Cardiac muscle cell (in vitro differentiated cells and primary cell): ENCODE measurements at regions not wholly inside any gene's neighbourhood (a gene's known extent, or its start where the extent isn't known, plus 50 kb on each side); places are given as distances from the start of the nearest gene placed in this dataset.

ENCODE experiments used
- DNase-seq, 2 donors: peaks; one replicate each; pipeline versions ENCODE4 v3.0.0 to v3.0.0-alpha.2; 2010 to 2017; ENCODE audit warnings: low read depth in 1 of 2, low spot score in 1 of 2
- H3K27ac ChIP-seq: fragments of 200-600 bp; sonication (generic); 2 replicates; pipeline ENCODE4 v1.5.1; 2016
- H3K27me3 ChIP-seq: fragments of 200-600 bp; sonication (generic); 2 replicates; pipeline ENCODE4 v1.6.0; 2016; ENCODE audit warnings: control low read depth
- H3K36me3 ChIP-seq: fragments of 200-600 bp; sonication (generic); 2 replicates; pipeline ENCODE4 v1.5.1; 2016; ENCODE audit warnings: control low read depth
- H3K4me1 ChIP-seq: fragments of 200-600 bp; sonication (generic); 2 replicates; pipeline ENCODE4 v1.8.1; 2017; ENCODE audit warnings: low read depth, mild to moderate bottlenecking, mixed run types
- H3K4me3 ChIP-seq: fragments of 200-600 bp; sonication (generic); 2 replicates; pipeline ENCODE4 v1.5.1; 2016; ENCODE audit warnings: mild to moderate bottlenecking
- H3K9me3 ChIP-seq: fragments of 200-600 bp; sonication (generic); 2 replicates; pipeline ENCODE4 v1.5.1; 2017; ENCODE audit warnings: low read depth, mild to moderate bottlenecking, control low read depth
- TF ChIP-seq, protein P1 (sequence below): IDR thresholded peaks from 2 replicates; pipeline ENCODE4 v1.5.1; 2012; ENCODE audit warnings: low read depth, mild to moderate bottlenecking, low read length

GRCh38 chr2:21486445-21486844 lies 362.7 kb downstream of the TDRD15 start:
- H3K36me3 ChIP-seq, result no peaks in the 10 kb centered on the region
- peaks cover 9% of the 10 kb centered on the region for H3K4me1 ChIP-seq
- TF ChIP-seq, protein P1, sequence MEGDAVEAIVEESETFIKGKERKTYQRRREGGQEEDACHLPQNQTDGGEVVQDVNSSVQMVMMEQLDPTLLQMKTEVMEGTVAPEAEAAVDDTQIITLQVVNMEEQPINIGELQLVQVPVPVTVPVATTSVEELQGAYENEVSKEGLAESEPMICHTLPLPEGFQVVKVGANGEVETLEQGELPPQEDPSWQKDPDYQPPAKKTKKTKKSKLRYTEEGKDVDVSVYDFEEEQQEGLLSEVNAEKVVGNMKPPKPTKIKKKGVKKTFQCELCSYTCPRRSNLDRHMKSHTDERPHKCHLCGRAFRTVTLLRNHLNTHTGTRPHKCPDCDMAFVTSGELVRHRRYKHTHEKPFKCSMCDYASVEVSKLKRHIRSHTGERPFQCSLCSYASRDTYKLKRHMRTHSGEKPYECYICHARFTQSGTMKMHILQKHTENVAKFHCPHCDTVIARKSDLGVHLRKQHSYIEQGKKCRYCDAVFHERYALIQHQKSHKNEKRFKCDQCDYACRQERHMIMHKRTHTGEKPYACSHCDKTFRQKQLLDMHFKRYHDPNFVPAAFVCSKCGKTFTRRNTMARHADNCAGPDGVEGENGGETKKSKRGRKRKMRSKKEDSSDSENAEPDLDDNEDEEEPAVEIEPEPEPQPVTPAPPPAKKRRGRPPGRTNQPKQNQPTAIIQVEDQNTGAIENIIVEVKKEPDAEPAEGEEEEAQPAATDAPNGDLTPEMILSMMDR, result no peak

GRCh38 chr2:21489080-21489479 lies 365.3 kb downstream of the TDRD15 start:
- Histone ChIP-seq H3K27me3 (no peaks in the 10 kb centered on the region), H3K36me3 (no peaks in the 10 kb centered on the region), H3K4me1 (peaks cover 9% of the 10 kb centered on the region), H3K4me3 (no peak overlapping the region), H3K27ac (no peak overlapping the region), H3K9me3 (no peaks in the 10 kb centered on the region)
- TF ChIP-seq, protein P1, result no peak
- no peak for DNase-seq

More at GRCh38 chr2:21486445-21486844, 362.7 kb downstream of the TDRD15 start:
- Histone ChIP-seq H3K9me3 (no peaks in the 10 kb centered on the region), H3K27me3 (no peaks in the 10 kb centered on the region), H3K4me3 (no peak overlapping the region), H3K27ac (no peak overlapping the region)
- no peak for DNase-seq

GRCh38 chr2:21498016-21498415 lies 374.2 kb downstream of the TDRD15 start:
- Histone ChIP-seq H3K4me3 (no peak overlapping the region), H3K36me3 (no peaks in the 10 kb centered on the region), H3K9me3 (no peaks in the 10 kb centered on the region), H3K27ac (no peak overlapping the region), H3K27me3 (no peaks in the 10 kb centered on the region), H3K4me1 (no peaks in the 10 kb centered on the region)
- TF ChIP-seq, protein P1, result no peak
- no peak for DNase-seq

DNA sequence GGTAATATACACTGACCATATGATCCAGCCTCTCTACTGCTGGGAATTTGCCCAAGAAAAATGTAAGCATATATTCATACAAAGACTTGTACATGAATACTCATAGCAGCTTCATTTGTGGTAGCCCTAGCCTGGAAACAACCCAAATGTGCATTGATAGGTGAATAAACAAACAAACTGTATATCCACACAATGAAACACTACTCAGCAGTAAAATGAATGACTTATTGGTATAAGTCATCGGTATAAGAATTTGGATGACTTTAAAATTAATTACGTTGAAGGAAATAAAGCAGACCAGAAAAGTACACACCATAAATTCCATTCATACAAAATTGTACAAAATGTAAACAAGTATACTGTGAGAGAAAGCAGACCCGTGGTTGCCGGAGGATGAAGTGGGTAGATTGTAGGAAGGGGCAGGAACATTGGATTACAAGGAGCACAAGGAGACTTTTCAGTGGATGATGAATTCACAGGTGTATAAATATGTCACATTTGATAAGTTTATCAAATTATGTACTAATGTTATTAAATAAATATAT lies 376.7 kb downstream of the TDRD15 start:
- TF ChIP-seq, protein P1, result no peak
- Histone ChIP-seq H3K4me1 (no peaks in the 10 kb centered on the region), H3K27me3 (no peaks in the 10 kb centered on the region)

DNA sequence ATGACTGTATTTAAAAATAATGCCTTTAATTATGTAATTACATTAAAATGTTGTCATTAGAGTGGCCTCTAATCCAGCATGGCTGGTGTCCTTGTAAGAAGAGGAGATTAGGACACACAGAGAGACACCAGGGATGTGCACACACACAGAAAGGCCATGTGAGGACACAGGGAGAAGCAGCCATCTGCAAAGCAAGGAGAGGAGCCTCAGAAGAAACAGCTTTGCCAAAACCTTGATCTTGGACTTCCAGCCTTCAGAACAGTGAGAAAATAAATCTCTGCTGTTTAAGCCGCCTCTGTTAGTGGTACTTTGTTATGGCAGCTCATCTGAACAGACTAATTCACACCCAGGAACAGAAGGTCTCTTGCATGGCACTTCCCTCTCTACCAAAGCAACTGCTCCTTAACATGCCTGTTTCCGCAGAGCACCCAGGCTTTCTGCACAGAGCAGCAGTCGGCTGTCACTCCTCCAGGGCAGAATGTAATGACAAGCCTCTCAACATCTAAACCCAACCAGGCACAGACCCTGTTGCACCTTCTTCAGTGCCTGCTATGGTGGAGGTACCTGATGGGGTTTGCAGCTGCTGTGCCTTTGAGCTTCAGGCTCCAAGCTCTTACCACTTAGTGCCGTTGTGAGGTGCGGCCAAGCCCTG lies 377.7 kb downstream of the TDRD15 start:
- H3K27me3 ChIP-seq, result no peaks in the 10 kb centered on the region
- H3K4me1 ChIP-seq, result no peaks in the 10 kb centered on the region
- no peaks in the 10 kb centered on the region for H3K36me3 ChIP-seq
- H3K27ac ChIP-seq, result no peak overlapping the region
- TF ChIP-seq, protein P1, result no peak
- no peak for DNase-seq
- H3K9me3 ChIP-seq, result no peaks in the 10 kb centered on the region
- H3K4me3 ChIP-seq, result no peak overlapping the region

More for the DNA sequence above, 376.7 kb downstream of the TDRD15 start:
- H3K27ac ChIP-seq, result no peak overlapping the region
- H3K9me3 ChIP-seq, result no peaks in the 10 kb centered on the region
- H3K4me3 ChIP-seq, result no peak overlapping the region
- DNase-seq, result no peak
- no peaks in the 10 kb centered on the region for H3K36me3 ChIP-seq
